ENCODE measurements at regions not wholly inside any gene's neighbourhood (a gene's known extent, or its start where the extent isn't known, plus 50 kb on each side); places are given as distances from the start of the nearest gene placed in this dataset.
"Not testable (repeated sequence)": the region's sequence is repeated elsewhere in the genome, so short reads cannot be mapped to it uniquely, and the experiment has no call there.

GRCh38 chr3:94413336-94414108 lies 350.7 kb downstream of the NSUN3 start:
- DNase-seq, result no peak

- DNase-seq, result no peak
Measured at GRCh38 chr3:94414418-94414817, 351.6 kb downstream of the NSUN3 start.

- no peak for DNase-seq
Measured at GRCh38 chr3:94416768-94417167, 353.9 kb downstream of the NSUN3 start.

GRCh38 chr3:94417963-94418455 lies 355.1 kb downstream of the NSUN3 start:
- no peak for DNase-seq

- DNase-seq, result no peak
Measured at GRCh38 chr3:94420931-94421330, 358.1 kb downstream of the NSUN3 start.

GRCh38 chr3:94423578-94423977 lies 360.7 kb downstream of the NSUN3 start:
- DNase-seq, result no peak

- no peak for DNase-seq
Measured at GRCh38 chr3:94429517-94429916, 366.7 kb downstream of the NSUN3 start.

GRCh38 chr3:94431876-94432570 lies 369.2 kb downstream of the NSUN3 start:
- no peak for DNase-seq

- no peak for DNase-seq
Measured at GRCh38 chr3:94433811-94434210, 370.9 kb downstream of the NSUN3 start.

GRCh38 chr3:94440767-94441493 lies 378.1 kb downstream of the NSUN3 start:
- no peak for DNase-seq

- no peak for DNase-seq
Measured at GRCh38 chr3:94441494-94441847, 378.6 kb downstream of the NSUN3 start.

- no peak for DNase-seq
Measured at GRCh38 chr3:94453864-94454263, 391.0 kb downstream of the NSUN3 start.

GRCh38 chr3:94459167-94459566 lies 396.3 kb downstream of the NSUN3 start:
- no peak for DNase-seq

- no peak for DNase-seq
Measured at GRCh38 chr3:94460931-94461330, 398.1 kb downstream of the NSUN3 start.

GRCh38 chr3:94462931-94463330 lies 400.1 kb downstream of the NSUN3 start:
- DNase-seq, result no peak

GRCh38 chr3:94472511-94472910 lies 409.6 kb downstream of the NSUN3 start:
- DNase-seq, result no peak

- DNase-seq, result no peak
Measured at GRCh38 chr3:94481226-94481898, 418.5 kb downstream of the NSUN3 start.

GRCh38 chr3:94482686-94483085 lies 419.8 kb downstream of the NSUN3 start:
- no peak for DNase-seq

- no peak for DNase-seq
Measured at GRCh38 chr3:94483403-94483802, 420.5 kb downstream of the NSUN3 start.

GRCh38 chr3:94494992-94495391 lies 432.1 kb downstream of the NSUN3 start:
- DNase-seq, result no peak

- no peak for DNase-seq
Measured at GRCh38 chr3:94500146-94500545, 437.3 kb downstream of the NSUN3 start.

GRCh38 chr3:94507354-94507753 lies 444.5 kb downstream of the NSUN3 start:
- DNase-seq, result not testable (repeated sequence)

GRCh38 chr3:94512876-94513275 lies 450.0 kb downstream of the NSUN3 start:
- no peak for DNase-seq

All from NCI-H1694 treated with DMSO at 0.1 percent for 48 hours (cell line).